Stomach (tissue), 4 donors: ENCODE measurements at regions not wholly inside any gene's neighbourhood (a gene's known extent, or its start where the extent isn't known, plus 50 kb on each side); places are given as distances from the start of the nearest gene placed in this dataset.

Experiments
- CTCF ChIP-seq, 7 experiments: fragments of 450-650 bp in 4 of 7; fragments of 200-600 bp in 3 of 7; sonication (generic) in 3 of 7; IDR thresholded peaks; one replicate each; pipeline ENCODE4 v1.5.1; 2016 to 2019; ENCODE audit warnings: antibody characterized with exemption in 7 of 7, control low read depth in 2 of 7, mild to moderate bottlenecking in 1 of 7
- EP300 ChIP-seq: sonication (generic); formaldehyde crosslinking; IDR thresholded peaks from one replicate; pipeline ENCODE4 v1.6.1; 2017; ENCODE audit warnings: antibody characterized with exemption
- POLR2A ChIP-seq, 4 donors: fragments of 450-650 bp; IDR thresholded peaks; one replicate each; pipeline ENCODE4 v1.6.1; 2016; ENCODE audit warnings: antibody characterized with exemption in 4 of 4, control low read depth in 2 of 4, mild to moderate bottlenecking in 1 of 4, moderate library complexity in 1 of 4
- POLR2AphosphoS5 ChIP-seq, 3 donors: sonication (generic); formaldehyde crosslinking; IDR thresholded peaks; one replicate each; pipeline ENCODE4 v1.6.1; 2016; ENCODE audit warnings: antibody characterized with exemption in 3 of 3

GRCh38 chr14:96978525-96979272, 181.5 kb downstream of the VRK1 start:
- TF ChIP-seq CTCF (IDR thresholded peaks at IDR 0.05) (no peak), POLR2AphosphoS5 (IDR thresholded peaks at IDR 0.05) (no peak), POLR2A (IDR thresholded peaks at IDR 0.05) (no peak), EP300 (no peak)
